ENCODE measurements at regions not wholly inside any gene's neighbourhood (a gene's known extent, or its start where the extent isn't known, plus 50 kb on each side); places are given as distances from the start of the nearest gene placed in this dataset.

DNA sequence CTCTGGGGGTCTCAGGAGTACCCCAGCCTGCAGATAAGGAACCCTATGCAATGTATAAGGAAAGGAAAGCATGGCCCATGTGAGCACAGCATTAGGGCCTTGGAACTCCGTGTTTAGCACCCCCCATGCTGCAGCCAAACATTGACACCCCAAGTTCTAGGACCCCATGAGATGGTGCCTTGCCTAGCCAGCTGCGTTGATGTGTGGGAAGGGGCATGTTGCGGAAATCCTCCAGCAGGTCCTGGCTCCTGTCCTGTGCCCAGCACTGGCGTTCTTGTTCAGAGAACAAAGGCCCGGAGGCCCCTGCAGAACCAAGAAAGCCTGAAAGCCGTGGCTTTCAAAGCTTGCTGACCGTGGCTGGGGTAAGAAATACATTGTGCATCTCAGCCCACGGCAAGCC is 99.4 kb upstream of the DIO3 start:
- peaks cover 0 to 21% (median 13%) of the 10 kb centered on the region in 4 donors for H3K4me1 ChIP-seq
- no peak overlapping the region for H3K27ac ChIP-seq
- no peak overlapping the region for H3K4me3 ChIP-seq
- no peaks in the 10 kb centered on the region for H3K36me3 ChIP-seq
- intact Hi-C loops (cut with DNase I; ENCODE audit: low total_unique reads), result no loop called here
- peak in 1 of 2 donors; percentile 50 for DNase-seq
- no peaks in the 10 kb centered on the region for H3K9me3 ChIP-seq
- peaks cover 2 to 47% of the 10 kb centered on the region in 2 donors for H3K27me3 ChIP-seq
- TF ChIP-seq CTCF (IDR thresholded peaks at IDR 0.05), result no peak

DNA sequence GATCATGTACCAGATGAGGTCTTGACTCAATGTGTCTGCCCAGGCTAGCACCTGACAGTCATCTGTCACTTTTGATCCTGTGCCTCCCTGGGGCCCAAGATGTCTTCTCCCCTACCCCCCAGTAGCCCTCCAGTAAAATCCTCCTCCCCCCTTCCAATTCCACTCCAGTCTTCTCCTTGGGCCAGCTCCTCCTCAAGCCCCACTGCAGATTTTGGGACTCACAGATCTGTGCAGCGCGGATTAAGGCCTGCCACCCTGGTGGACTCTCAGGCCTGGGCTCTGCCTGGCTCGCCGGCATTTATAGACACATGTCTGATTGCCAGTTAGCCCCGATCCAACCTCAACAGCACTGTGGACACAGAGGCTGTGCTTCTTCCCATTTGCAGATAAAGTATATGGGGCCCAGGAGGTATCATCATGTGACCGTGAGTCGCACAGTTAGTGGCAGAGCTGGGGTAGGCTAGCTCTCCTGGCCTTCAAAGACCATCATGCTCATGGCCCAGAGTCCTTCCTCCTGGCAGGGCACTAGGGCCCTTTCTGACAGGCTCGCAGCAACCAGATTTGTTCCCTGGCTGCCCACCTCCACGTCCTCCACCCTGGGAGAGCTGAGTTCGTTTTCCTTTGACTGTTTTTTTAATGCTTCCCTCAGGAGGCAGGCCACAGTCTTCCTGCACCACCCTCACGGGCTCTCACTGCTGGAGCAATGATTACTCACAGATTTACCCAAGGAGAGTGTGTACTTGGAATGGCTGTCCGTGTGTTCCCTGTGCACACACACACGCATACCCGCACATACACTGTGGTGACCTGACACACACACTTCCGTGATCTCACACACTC is 98.3 kb upstream of the DIO3 start:
- intact Hi-C loops (cut with DNase I; ENCODE audit: low total_unique reads), result no loop called here
- Histone ChIP-seq H3K27ac (no peak overlapping the region), H3K9me3 (no peaks in the 10 kb centered on the region), H3K4me1 (peaks cover 0 to 15% (median 13%) of the 10 kb centered on the region in 4 donors), H3K36me3 (no peaks in the 10 kb centered on the region), H3K27me3 (peaks cover 2 to 37% of the 10 kb centered on the region in 2 donors), H3K4me3 (no peak overlapping the region)
- no peak for TF ChIP-seq CTCF (IDR thresholded peaks at IDR 0.05)
- peak in 1 of 2 donors; percentile 49 for DNase-seq

- no peak for TF ChIP-seq CTCF (IDR thresholded peaks at IDR 0.05)
- Histone ChIP-seq H3K27ac (no peak overlapping the region), H3K4me3 (no peak overlapping the region), H3K4me1 (peaks cover 0 to 8% (median 7%) of the 10 kb centered on the region in 4 donors), H3K27me3 (peaks cover 2 to 30% of the 10 kb centered on the region in 2 donors), H3K9me3 (no peaks in the 10 kb centered on the region), H3K36me3 (no peaks in the 10 kb centered on the region)
- no peak for DNase-seq
- intact Hi-C loops (cut with DNase I; ENCODE audit: low total_unique reads), result no loop called here
These were observed 97.6 kb upstream of the DIO3 start for GRCh38 chr14:101463566-101464171.

GRCh38 chr14:101464310-101464983 is 96.8 kb upstream of the DIO3 start:
- peaks cover 0 to under 1% (median under 1%) of the 10 kb centered on the region in 4 donors for H3K4me1 ChIP-seq
- no peak overlapping the region for H3K4me3 ChIP-seq
- intact Hi-C loops (cut with DNase I; ENCODE audit: low total_unique reads), result no loop called here
- H3K27me3 ChIP-seq, result peaks cover 0 to 22% of the 10 kb centered on the region in 2 donors
- no peak for TF ChIP-seq CTCF (IDR thresholded peaks at IDR 0.05)
- no peaks in the 10 kb centered on the region for H3K36me3 ChIP-seq
- H3K9me3 ChIP-seq, result no peaks in the 10 kb centered on the region
- DNase-seq, result peak in 1 of 2 donors; percentile 60
- H3K27ac ChIP-seq, result no peak overlapping the region

DNA sequence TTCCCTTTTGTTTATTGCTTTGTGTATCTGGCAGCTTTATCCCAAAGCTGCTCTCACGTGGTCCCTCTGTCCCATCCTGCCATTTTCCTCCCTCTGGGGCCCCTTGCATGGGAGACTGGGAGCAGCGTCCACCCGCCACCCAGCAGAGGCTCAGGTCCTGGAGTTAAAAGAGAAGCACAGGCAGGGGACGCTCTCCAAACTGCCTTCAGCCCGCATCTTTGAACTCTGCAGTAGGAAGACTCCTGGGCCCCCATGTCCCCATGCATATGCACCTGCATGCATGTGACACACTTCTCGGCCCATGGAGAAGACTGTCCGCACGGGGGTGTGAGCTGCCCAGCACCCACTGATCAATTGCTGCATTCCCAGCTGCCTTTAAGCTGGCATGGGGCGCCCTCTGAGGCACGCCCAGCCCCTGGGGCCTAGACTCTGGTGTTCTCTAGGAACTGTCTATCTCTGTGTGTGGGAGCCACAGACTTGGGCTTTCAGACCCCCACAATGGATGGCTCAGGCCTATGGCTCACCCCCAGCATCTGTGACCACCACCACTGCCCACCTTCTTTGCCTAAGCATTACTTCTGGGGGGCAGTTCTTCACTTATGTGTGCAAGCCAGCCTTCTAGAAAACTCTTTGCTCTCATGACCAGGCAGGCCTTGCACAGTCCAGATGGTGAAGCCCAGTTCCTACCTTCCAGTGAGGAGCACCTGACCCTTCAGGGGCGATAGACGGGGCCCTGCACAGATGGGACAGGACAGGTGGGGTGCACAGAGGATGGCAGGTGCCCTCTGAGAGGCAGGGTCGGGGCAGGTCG is 96.1 kb upstream of the DIO3 start:
- Histone ChIP-seq H3K27me3 (peaks cover 0 to 19% of the 10 kb centered on the region in 2 donors), H3K4me1 (no peaks in the 10 kb centered on the region), H3K36me3 (no peaks in the 10 kb centered on the region), H3K4me3 (no peak overlapping the region), H3K27ac (no peak overlapping the region), H3K9me3 (no peaks in the 10 kb centered on the region)
- peak in 1 of 2 donors; percentile 34 for DNase-seq
- intact Hi-C loops (cut with DNase I; ENCODE audit: low total_unique reads), result no loop called here
- no peak for TF ChIP-seq CTCF (IDR thresholded peaks at IDR 0.05)

Data from tibial artery (tissue), 4 donors.